ENCODE measurements at regions not wholly inside any gene's neighbourhood (a gene's known extent, or its start where the extent isn't known, plus 50 kb on each side); places are given as distances from the start of the nearest gene placed in this dataset.
A peak's percentile ranks its signal among the peaks of the same experiment; 100 is the strongest.

- DNase-seq (ENCODE audit: extremely low spot score), result no peak
- Histone ChIP-seq H3K27ac (ENCODE audit: low read depth) (no peak overlapping the region), H3K4me3 (ENCODE audit: low read depth, low read length) (no peak overlapping the region), H3K4me1 (ENCODE audit: insufficient read depth) (no peaks in the 10 kb centered on the region), H3K36me3 (ENCODE audit: insufficient read depth) (no peaks in the 10 kb centered on the region)
- WGBS, result 35% methylated on average over 12 of the region's 12 CpGs
Measured at GRCh38 chr19:30742406-30742938, 370.3 kb downstream of the ZNF536 start.

- no peaks in the 10 kb centered on the region for H3K4me1 ChIP-seq (ENCODE audit: insufficient read depth)
- H3K36me3 ChIP-seq (ENCODE audit: insufficient read depth), result no peaks in the 10 kb centered on the region
- no peak overlapping the region for H3K27ac ChIP-seq (ENCODE audit: low read depth)
- 52% methylated on average over 2 of the region's 2 CpGs for WGBS
- H3K4me3 ChIP-seq (ENCODE audit: low read depth, low read length), result no peak overlapping the region
- peak; percentile 32 for DNase-seq (ENCODE audit: extremely low spot score)
Measured at GRCh38 chr19:30741566-30741965, 369.4 kb downstream of the ZNF536 start.

- H3K4me1 ChIP-seq (ENCODE audit: insufficient read depth), result no peaks in the 10 kb centered on the region
- no peak overlapping the region for H3K27ac ChIP-seq (ENCODE audit: low read depth)
- H3K4me3 ChIP-seq (ENCODE audit: low read depth, low read length), result no peak overlapping the region
- H3K36me3 ChIP-seq (ENCODE audit: insufficient read depth), result no peaks in the 10 kb centered on the region
- DNase-seq (ENCODE audit: extremely low spot score), result no peak
- WGBS, result 78% methylated on average over 5 of the region's 5 CpGs
Measured at GRCh38 chr19:30739394-30739793, 367.2 kb downstream of the ZNF536 start.

- Histone ChIP-seq H3K4me3 (ENCODE audit: low read depth, low read length) (no peak overlapping the region), H3K36me3 (ENCODE audit: insufficient read depth) (no peaks in the 10 kb centered on the region), H3K27ac (ENCODE audit: low read depth) (no peak overlapping the region), H3K4me1 (ENCODE audit: insufficient read depth) (no peaks in the 10 kb centered on the region)
- WGBS, result 89% methylated on average over 2 of the region's 2 CpGs
- no peak for DNase-seq (ENCODE audit: extremely low spot score)
Measured at GRCh38 chr19:30738047-30738446, 365.9 kb downstream of the ZNF536 start.

- DNase-seq (ENCODE audit: extremely low spot score), result no peak
- WGBS, result 56% methylated on average over 6 of the region's 6 CpGs
- Histone ChIP-seq H3K4me3 (ENCODE audit: low read depth, low read length) (no peak overlapping the region), H3K27ac (ENCODE audit: low read depth) (no peak overlapping the region), H3K36me3 (ENCODE audit: insufficient read depth) (no peaks in the 10 kb centered on the region), H3K4me1 (ENCODE audit: insufficient read depth) (no peaks in the 10 kb centered on the region)
Measured at GRCh38 chr19:30734669-30735068, 362.5 kb downstream of the ZNF536 start.

- H3K36me3 ChIP-seq (ENCODE audit: insufficient read depth), result no peaks in the 10 kb centered on the region
- no peak for DNase-seq (ENCODE audit: extremely low spot score)
- no peaks in the 10 kb centered on the region for H3K4me1 ChIP-seq (ENCODE audit: insufficient read depth)
- H3K27ac ChIP-seq (ENCODE audit: low read depth), result no peak overlapping the region
- H3K4me3 ChIP-seq (ENCODE audit: low read depth, low read length), result no peak overlapping the region
- WGBS, result 73% methylated on average over 15 of the region's 15 CpGs
Measured at GRCh38 chr19:30733826-30734550, 361.8 kb downstream of the ZNF536 start.

GRCh38 chr19:30731591-30731990 lies 359.4 kb downstream of the ZNF536 start:
- Histone ChIP-seq H3K36me3 (ENCODE audit: insufficient read depth) (no peaks in the 10 kb centered on the region), H3K27ac (ENCODE audit: low read depth) (no peak overlapping the region), H3K4me3 (ENCODE audit: low read depth, low read length) (no peak overlapping the region), H3K4me1 (ENCODE audit: insufficient read depth) (no peaks in the 10 kb centered on the region)
- 88% methylated on average over 3 of the region's 3 CpGs for WGBS
- no peak for DNase-seq (ENCODE audit: extremely low spot score)

- Histone ChIP-seq H3K4me1 (ENCODE audit: insufficient read depth) (no peaks in the 10 kb centered on the region), H3K36me3 (ENCODE audit: insufficient read depth) (no peaks in the 10 kb centered on the region), H3K4me3 (ENCODE audit: low read depth, low read length) (no peak overlapping the region), H3K27ac (ENCODE audit: low read depth) (no peak overlapping the region)
- 83% methylated on average over 6 of the region's 6 CpGs for WGBS
- no peak for DNase-seq (ENCODE audit: extremely low spot score)
Measured at GRCh38 chr19:30729451-30729850, 357.3 kb downstream of the ZNF536 start.

- Histone ChIP-seq H3K36me3 (ENCODE audit: insufficient read depth) (no peaks in the 10 kb centered on the region), H3K4me1 (ENCODE audit: insufficient read depth) (peaks cover 2% of the 10 kb centered on the region), H3K4me3 (ENCODE audit: low read depth, low read length) (no peak overlapping the region), H3K27ac (ENCODE audit: low read depth) (no peak overlapping the region)
- WGBS, result 85% methylated on average over 9 of the region's 9 CpGs
- DNase-seq (ENCODE audit: extremely low spot score), result no peak
Measured at GRCh38 chr19:30722761-30723160, 350.6 kb downstream of the ZNF536 start.

- 92% methylated on average over 8 of the region's 8 CpGs for WGBS
- Histone ChIP-seq H3K27ac (ENCODE audit: low read depth) (no peak overlapping the region), H3K4me3 (ENCODE audit: low read depth, low read length) (no peak overlapping the region), H3K4me1 (ENCODE audit: insufficient read depth) (peaks cover 2% of the 10 kb centered on the region), H3K36me3 (ENCODE audit: insufficient read depth) (no peaks in the 10 kb centered on the region)
- DNase-seq (ENCODE audit: extremely low spot score), result no peak
Measured at GRCh38 chr19:30722186-30722585, 350.0 kb downstream of the ZNF536 start.

- Histone ChIP-seq H3K27ac (ENCODE audit: low read depth) (peak overlapping the region; percentile 69), H3K4me3 (ENCODE audit: low read depth, low read length) (peak overlapping the region; percentile 56), H3K4me1 (ENCODE audit: insufficient read depth) (peaks cover 2% of the 10 kb centered on the region), H3K36me3 (ENCODE audit: insufficient read depth) (no peaks in the 10 kb centered on the region)
- 20% methylated on average over 9 of the region's 9 CpGs for WGBS
- DNase-seq (ENCODE audit: extremely low spot score), result no peak
Measured at GRCh38 chr19:30719999-30720345, 347.8 kb downstream of the ZNF536 start.

GRCh38 chr19:30719189-30719998 lies 347.2 kb downstream of the ZNF536 start:
- H3K36me3 ChIP-seq (ENCODE audit: insufficient read depth), result no peaks in the 10 kb centered on the region
- H3K27ac ChIP-seq (ENCODE audit: low read depth), result peak overlapping the region; percentile 69
- peaks cover 2% of the 10 kb centered on the region for H3K4me1 ChIP-seq (ENCODE audit: insufficient read depth)
- under 1% methylated on average over 54 of the region's 54 CpGs for WGBS
- H3K4me3 ChIP-seq (ENCODE audit: low read depth, low read length), result peak overlapping the region; percentile 56
- DNase-seq (ENCODE audit: extremely low spot score), result no peak

- 17% methylated on average over 4 of the region's 4 CpGs for WGBS
Measured at GRCh38 chr19:30718707-30719106, 346.5 kb downstream of the ZNF536 start.

GRCh38 chr19:30718014-30718413 lies 345.8 kb downstream of the ZNF536 start:
- DNase-seq (ENCODE audit: extremely low spot score), result no peak
- Histone ChIP-seq H3K36me3 (ENCODE audit: insufficient read depth) (no peaks in the 10 kb centered on the region), H3K4me1 (ENCODE audit: insufficient read depth) (peaks cover 2% of the 10 kb centered on the region), H3K4me3 (ENCODE audit: low read depth, low read length) (no peak overlapping the region), H3K27ac (ENCODE audit: low read depth) (no peak overlapping the region)
- WGBS, result 80% methylated on average over 2 of the region's 2 CpGs

More at GRCh38 chr19:30718707-30719106, 346.5 kb downstream of the ZNF536 start:
- H3K4me3 ChIP-seq (ENCODE audit: low read depth, low read length), result peak overlapping the region; percentile 56
- peaks cover 2% of the 10 kb centered on the region for H3K4me1 ChIP-seq (ENCODE audit: insufficient read depth)
- DNase-seq (ENCODE audit: extremely low spot score), result no peak
- no peaks in the 10 kb centered on the region for H3K36me3 ChIP-seq (ENCODE audit: insufficient read depth)
- H3K27ac ChIP-seq (ENCODE audit: low read depth), result peak overlapping the region; percentile 69

Data from urinary bladder (tissue), 3 donors.